Lung (tissue), 11 donors: ENCODE measurements at regions not wholly inside any gene's neighbourhood (a gene's known extent, or its start where the extent isn't known, plus 50 kb on each side); places are given as distances from the start of the nearest gene placed in this dataset.
A peak's percentile ranks its signal among the peaks of the same experiment; 100 is the strongest.

Experiments
- ATAC-seq: fragments of 200-7000 bp; cut with Tn5 transposase; one replicate; pipeline ENCODE4 v1.9.1; 2020; ENCODE audit warnings: moderate number of reproducible peaks; ENCODE audit not compliant: insufficient read depth, low FRiP score
- DNase-seq, 3 donors: peaks; one replicate each; pipeline ENCODE4 v3.0.0-alpha.2; 2013 to 2017
- H3K27ac ChIP-seq, 2 donors: one replicate each; pipeline ENCODE4 v1.5.1; 2013; ENCODE audit warnings: mild to moderate bottlenecking in 2 of 2, moderate library complexity in 2 of 2, control low read depth in 1 of 2, inconsistent platforms in 1 of 2, low read depth in 1 of 2, low read length in 1 of 2
- H3K27me3 ChIP-seq, 3 donors: one replicate each; pipeline ENCODE4 v1.5.1; 2013; ENCODE audit warnings: low read length in 2 of 3; ENCODE audit not compliant: control insufficient read depth in 3 of 3, insufficient read depth in 3 of 3
- H3K36me3 ChIP-seq, 4 donors: one replicate each; pipeline ENCODE4 v1.5.1; 2013; ENCODE audit warnings: low read length in 4 of 4, mild to moderate bottlenecking in 1 of 4, moderate library complexity in 1 of 4; ENCODE audit not compliant: control insufficient read depth in 4 of 4, insufficient read depth in 4 of 4
- H3K4me1 ChIP-seq, 5 donors: one replicate each; pipeline ENCODE4 v1.5.1; 2013; ENCODE audit warnings: low read length in 5 of 5, mild to moderate bottlenecking in 2 of 5, moderate library complexity in 1 of 5; ENCODE audit not compliant: control insufficient read depth in 5 of 5, insufficient read depth in 5 of 5
- H3K4me3 ChIP-seq: one replicate; pipeline ENCODE4 v1.5.1; 2013; ENCODE audit warnings: mild to moderate bottlenecking, control low read depth, moderate library complexity
- H3K9ac ChIP-seq, 2 donors: one replicate each; pipeline ENCODE4 v1.5.1; 2013; ENCODE audit warnings: low read length in 2 of 2, control low read depth in 1 of 2; ENCODE audit not compliant: insufficient read depth in 1 of 2
- H3K9me3 ChIP-seq, 4 donors: one replicate each; pipeline ENCODE4 v1.5.1; 2013; ENCODE audit warnings: low read length in 3 of 4, mild to moderate bottlenecking in 1 of 4, moderate library complexity in 1 of 4; ENCODE audit not compliant: control insufficient read depth in 4 of 4, insufficient read depth in 3 of 4
- WGBS, 2 donors: extraction: QIAGEN DNeasy Blood & Tissue Kit; methylation state at CpG; one replicate each; pipeline ENCODE4 v1.1.7; 2013; 5-methylcytosine and 5-hydroxymethylcytosine counted together
- TF ChIP-seq, protein P1 (sequence below): IDR thresholded peaks from 2 replicates; pipeline ENCODE4 v1.5.1; 2012; ENCODE audit warnings: mild to moderate bottlenecking; ENCODE audit errors: control extremely low read depth, extremely low read depth
- donor health status: control.
- donor health status: control.
- donor health status: Bipolar disorder and iron deficiency.
- donor health status: healthy.
- donor health status: DM: yes; HTN: yes; CAD: no.

DNA sequence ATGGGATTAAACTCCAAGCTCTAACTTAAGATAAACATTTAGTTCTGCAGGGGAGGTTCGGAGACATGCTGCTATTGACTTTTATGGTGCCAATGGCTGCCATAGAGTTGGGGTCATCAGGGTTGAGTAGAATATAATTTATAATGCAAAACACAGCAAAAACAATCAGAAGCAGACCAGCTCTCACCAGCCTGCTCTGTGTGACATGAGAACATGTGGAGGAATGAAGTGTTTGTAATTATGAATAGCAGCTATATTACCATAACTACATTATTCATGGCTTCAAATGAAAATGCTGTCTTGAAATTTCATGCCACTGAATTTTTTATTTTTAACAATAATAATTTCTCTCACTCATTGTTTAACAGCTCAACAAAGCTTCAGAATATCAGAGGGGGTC, 645.6 kb upstream of the CDH8 start:
- Histone ChIP-seq H3K9me3 (peaks cover 0 to 18% (median 9%) of the 10 kb centered on the region in 4 donors), H3K27ac (no peak overlapping the region), H3K4me1 (no peaks in the 10 kb centered on the region), H3K36me3 (no peaks in the 10 kb centered on the region), H3K4me3 (no peak overlapping the region), H3K27me3 (no peaks in the 10 kb centered on the region), H3K9ac (no peak overlapping the region)
- 82 to 91% methylated on average over 1 of the region's 1 CpG for WGBS, 2 donors
- TF ChIP-seq, protein P1, sequence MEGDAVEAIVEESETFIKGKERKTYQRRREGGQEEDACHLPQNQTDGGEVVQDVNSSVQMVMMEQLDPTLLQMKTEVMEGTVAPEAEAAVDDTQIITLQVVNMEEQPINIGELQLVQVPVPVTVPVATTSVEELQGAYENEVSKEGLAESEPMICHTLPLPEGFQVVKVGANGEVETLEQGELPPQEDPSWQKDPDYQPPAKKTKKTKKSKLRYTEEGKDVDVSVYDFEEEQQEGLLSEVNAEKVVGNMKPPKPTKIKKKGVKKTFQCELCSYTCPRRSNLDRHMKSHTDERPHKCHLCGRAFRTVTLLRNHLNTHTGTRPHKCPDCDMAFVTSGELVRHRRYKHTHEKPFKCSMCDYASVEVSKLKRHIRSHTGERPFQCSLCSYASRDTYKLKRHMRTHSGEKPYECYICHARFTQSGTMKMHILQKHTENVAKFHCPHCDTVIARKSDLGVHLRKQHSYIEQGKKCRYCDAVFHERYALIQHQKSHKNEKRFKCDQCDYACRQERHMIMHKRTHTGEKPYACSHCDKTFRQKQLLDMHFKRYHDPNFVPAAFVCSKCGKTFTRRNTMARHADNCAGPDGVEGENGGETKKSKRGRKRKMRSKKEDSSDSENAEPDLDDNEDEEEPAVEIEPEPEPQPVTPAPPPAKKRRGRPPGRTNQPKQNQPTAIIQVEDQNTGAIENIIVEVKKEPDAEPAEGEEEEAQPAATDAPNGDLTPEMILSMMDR = no peak
- DNase-seq (no peak), ATAC-seq (no peak)

DNA sequence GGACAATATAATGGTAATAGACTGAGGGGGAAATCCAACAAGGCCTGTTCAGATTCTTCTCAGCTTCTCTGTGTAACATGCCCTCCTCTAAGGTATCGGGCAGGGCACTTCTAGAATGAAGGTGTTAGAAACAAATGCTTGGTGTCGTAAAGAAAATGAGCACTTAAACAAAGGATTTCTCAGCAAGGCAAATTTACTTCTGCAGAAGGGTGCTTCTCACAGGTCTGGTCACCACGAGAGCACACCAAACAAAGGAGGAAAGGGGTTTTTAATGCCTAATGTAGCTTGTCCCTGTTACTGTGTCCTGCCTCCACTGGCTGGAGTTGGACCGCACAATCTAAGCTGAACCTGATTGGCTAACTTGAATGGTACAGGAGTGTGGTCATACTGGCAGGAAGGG, 642.6 kb upstream of the CDH8 start:
- H3K9ac ChIP-seq = no peak overlapping the region
- 61 to 81% methylated on average over 4 of the region's 4 CpGs for WGBS, 2 donors
- H3K9me3 ChIP-seq = peaks cover 0 to 13% (median 9%) of the 10 kb centered on the region in 4 donors
- no peaks in the 10 kb centered on the region for H3K36me3 ChIP-seq
- no peak overlapping the region for H3K4me3 ChIP-seq
- no peak for DNase-seq
- no peak for ATAC-seq
- no peaks in the 10 kb centered on the region for H3K27me3 ChIP-seq
- H3K4me1 ChIP-seq = no peaks in the 10 kb centered on the region
- no peak overlapping the region for H3K27ac ChIP-seq
- TF ChIP-seq, protein P1 = no peak

DNA sequence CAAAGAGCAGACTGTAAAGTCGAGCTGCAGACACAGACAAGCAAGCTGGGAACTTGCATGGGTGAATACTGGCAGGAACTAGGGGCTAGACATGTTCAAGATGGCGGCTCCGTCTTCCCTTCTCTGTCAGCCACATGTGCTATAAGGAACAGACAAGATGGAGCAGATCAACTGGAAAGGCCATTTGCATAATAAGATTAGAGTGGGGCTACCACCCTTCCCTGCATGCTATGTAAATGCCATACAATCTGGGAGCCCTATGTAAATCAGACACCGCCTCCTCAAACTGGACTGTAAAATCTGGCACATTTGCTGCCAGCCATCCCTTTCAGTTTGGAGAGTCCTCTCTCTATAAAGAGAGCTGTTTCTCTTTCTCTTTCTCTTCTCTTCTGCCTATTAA, 640.1 kb upstream of the CDH8 start:
- no peak for ATAC-seq
- no peak overlapping the region for H3K27ac ChIP-seq
- no peaks in the 10 kb centered on the region for H3K4me1 ChIP-seq
- peaks cover 0 to 9% (median 8%) of the 10 kb centered on the region in 4 donors for H3K9me3 ChIP-seq
- H3K9ac ChIP-seq = no peak overlapping the region
- no peaks in the 10 kb centered on the region for H3K27me3 ChIP-seq
- H3K4me3 ChIP-seq = no peak overlapping the region
- TF ChIP-seq, protein P1 = no peak
- DNase-seq = no peak
- no peaks in the 10 kb centered on the region for H3K36me3 ChIP-seq
- 73% methylated on average over 4 of the region's 4 CpGs for WGBS, 2 donors

DNA sequence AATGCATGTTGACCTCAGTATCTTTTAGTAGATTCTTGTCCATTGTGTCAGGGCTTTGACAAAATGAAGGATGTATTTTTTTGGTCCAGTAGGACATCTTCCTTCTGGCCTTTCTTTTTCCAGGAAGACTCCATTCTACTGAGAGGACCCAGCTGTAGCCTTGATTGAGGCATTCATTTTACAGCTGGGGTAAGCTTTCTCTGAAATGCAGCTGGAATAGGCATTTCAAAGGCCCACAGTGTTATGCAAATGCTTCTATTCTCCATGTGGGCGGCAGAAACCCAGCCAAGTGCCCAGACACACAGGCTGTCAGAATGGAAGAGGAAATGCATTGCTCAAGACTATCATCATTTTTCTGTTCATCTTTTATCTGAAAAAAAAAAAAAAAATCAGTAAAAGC, 629.0 kb upstream of the CDH8 start:
- DNase-seq (peak in 1 of 3 donors; percentile 2), ATAC-seq (no peak)
- H3K27me3 ChIP-seq = no peaks in the 10 kb centered on the region
- H3K9me3 ChIP-seq = peaks cover 0 to 4% (median 0%) of the 10 kb centered on the region in 4 donors
- no peak overlapping the region for H3K9ac ChIP-seq
- 79 to 82% methylated on average over 1 of the region's 1 CpG for WGBS, 2 donors
- TF ChIP-seq, protein P1 = no peak
- no peaks in the 10 kb centered on the region for H3K36me3 ChIP-seq
- H3K4me1 ChIP-seq = no peaks in the 10 kb centered on the region
- H3K4me3 ChIP-seq = no peak overlapping the region
- H3K27ac ChIP-seq = no peak overlapping the region
